ENCODE measurements at regions not wholly inside any gene's neighbourhood (a gene's known extent, or its start where the extent isn't known, plus 50 kb on each side); places are given as distances from the start of the nearest gene placed in this dataset.

DNA sequence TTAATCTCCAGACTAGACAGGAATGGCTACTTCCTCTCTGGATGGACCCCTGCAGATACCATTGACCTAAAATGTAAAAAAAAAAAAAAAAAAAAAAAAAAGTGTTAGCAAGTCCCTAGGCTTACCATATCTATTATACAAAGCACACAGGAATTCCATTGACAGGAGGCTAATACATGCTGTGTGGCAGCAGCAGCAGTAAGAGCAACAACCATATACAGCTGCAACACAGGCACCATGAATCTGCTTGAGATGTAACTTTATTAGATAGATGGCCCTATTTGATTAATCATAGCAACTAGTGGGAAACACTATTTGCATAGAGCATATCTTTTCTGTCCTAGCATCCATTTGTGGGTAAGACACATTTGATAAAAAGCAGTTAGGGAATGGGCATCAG, 1447.1 kb downstream of the FAM181B start:
- TF ChIP-seq, protein P1, sequence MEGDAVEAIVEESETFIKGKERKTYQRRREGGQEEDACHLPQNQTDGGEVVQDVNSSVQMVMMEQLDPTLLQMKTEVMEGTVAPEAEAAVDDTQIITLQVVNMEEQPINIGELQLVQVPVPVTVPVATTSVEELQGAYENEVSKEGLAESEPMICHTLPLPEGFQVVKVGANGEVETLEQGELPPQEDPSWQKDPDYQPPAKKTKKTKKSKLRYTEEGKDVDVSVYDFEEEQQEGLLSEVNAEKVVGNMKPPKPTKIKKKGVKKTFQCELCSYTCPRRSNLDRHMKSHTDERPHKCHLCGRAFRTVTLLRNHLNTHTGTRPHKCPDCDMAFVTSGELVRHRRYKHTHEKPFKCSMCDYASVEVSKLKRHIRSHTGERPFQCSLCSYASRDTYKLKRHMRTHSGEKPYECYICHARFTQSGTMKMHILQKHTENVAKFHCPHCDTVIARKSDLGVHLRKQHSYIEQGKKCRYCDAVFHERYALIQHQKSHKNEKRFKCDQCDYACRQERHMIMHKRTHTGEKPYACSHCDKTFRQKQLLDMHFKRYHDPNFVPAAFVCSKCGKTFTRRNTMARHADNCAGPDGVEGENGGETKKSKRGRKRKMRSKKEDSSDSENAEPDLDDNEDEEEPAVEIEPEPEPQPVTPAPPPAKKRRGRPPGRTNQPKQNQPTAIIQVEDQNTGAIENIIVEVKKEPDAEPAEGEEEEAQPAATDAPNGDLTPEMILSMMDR (IDR thresholded peaks at IDR 0.05), result no peak
- TF ChIP-seq EZH2phosphoT487 (IDR thresholded peaks at IDR 0.05), result no peak

Data from neural progenitor cell (in vitro differentiated cells).